HG02973 (cell line): ENCODE measurements at regions not wholly inside any gene's neighbourhood (a gene's known extent, or its start where the extent isn't known, plus 50 kb on each side); places are given as distances from the start of the nearest gene placed in this dataset.

Experiments used
- ATAC-seq: cut with Tn5 transposase; IDR thresholded peaks from one replicate; pipeline ENCODE4 v1.9.1; 2021; ENCODE audit warnings: moderate library complexity; ENCODE audit not compliant: unreplicated experiment

GRCh38 chr6:167437888-167438484 lies 113.1 kb downstream of the TTLL2 start:
- no peak for ATAC-seq

- ATAC-seq: no peak
Observed at GRCh38 chr6:167441715-167442206, 116.9 kb downstream of the TTLL2 start.

GRCh38 chr6:167442245-167442644 lies 117.4 kb downstream of the TTLL2 start:
- ATAC-seq: no peak

- ATAC-seq: no peak
Observed at GRCh38 chr6:167442796-167443680, 118.2 kb downstream of the TTLL2 start.

GRCh38 chr6:167444602-167445346 lies 119.9 kb downstream of the TTLL2 start:
- ATAC-seq: no peak

GRCh38 chr6:167445568-167445967 lies 120.7 kb downstream of the TTLL2 start:
- no peak for ATAC-seq

GRCh38 chr6:167446046-167446445 lies 121.2 kb downstream of the TTLL2 start:
- no peak for ATAC-seq

GRCh38 chr6:167446971-167447370 lies 122.1 kb downstream of the TTLL2 start:
- no peak for ATAC-seq

GRCh38 chr6:167448378-167448777 lies 123.5 kb downstream of the TTLL2 start:
- no peak for ATAC-seq

- ATAC-seq: no peak
Observed at GRCh38 chr6:167449094-167449861, 124.4 kb downstream of the TTLL2 start.

GRCh38 chr6:167450626-167451025 lies 125.7 kb downstream of the TTLL2 start:
- ATAC-seq: no peak

GRCh38 chr6:167452338-167453081 lies 127.6 kb downstream of the TTLL2 start:
- no peak for ATAC-seq

GRCh38 chr6:167453082-167453446 lies 128.2 kb downstream of the TTLL2 start:
- no peak for ATAC-seq

- ATAC-seq: no peak
Observed at GRCh38 chr6:167454003-167454402, 129.1 kb downstream of the TTLL2 start.

GRCh38 chr6:167455371-167455770 lies 130.5 kb downstream of the TTLL2 start:
- ATAC-seq: no peak

- ATAC-seq: no peak
Observed at GRCh38 chr6:167462514-167463312, 137.8 kb downstream of the TTLL2 start.

- no peak for ATAC-seq
Observed at GRCh38 chr6:167464177-167464576, 139.3 kb downstream of the TTLL2 start.

GRCh38 chr6:167465482-167465881 lies 140.6 kb downstream of the TTLL2 start:
- ATAC-seq: no peak

GRCh38 chr6:167467282-167467681 lies 142.4 kb downstream of the TTLL2 start:
- no peak for ATAC-seq
